Central memory CD8-positive, alpha-beta T cell (primary cell): ENCODE measurements at regions not wholly inside any gene's neighbourhood (a gene's known extent, or its start where the extent isn't known, plus 50 kb on each side); places are given as distances from the start of the nearest gene placed in this dataset.

ENCODE experiments used
- ATAC-seq: fragments of 150-1000 bp; cut with Tn5 transposase; replicated peaks from 2 replicates; pipeline ENCODE4 v1.10.0; 2022; ENCODE audit warnings: mild to moderate bottlenecking, moderate FRiP score, moderate number of reproducible peaks; ENCODE audit not compliant: poor library complexity, severe bottlenecking; ENCODE audit errors: extremely low read depth
- DNase-seq, 2 donors: peaks; one replicate each; pipeline ENCODE4 v3.0.0; 2021; ENCODE audit warnings: low spot score in 2 of 2
- H3K27ac Mint-ChIP-seq: one replicate; pipeline ENCODE4 v1.8.0; 2022; ENCODE audit warnings: low read depth, mild to moderate bottlenecking, moderate library complexity, mixed read lengths
- H3K27me3 Mint-ChIP-seq: one replicate; pipeline ENCODE4 v1.8.0; 2022; ENCODE audit warnings: mixed read lengths
- H3K36me3 Mint-ChIP-seq: one replicate; pipeline ENCODE4 v1.8.0; 2022; ENCODE audit warnings: mild to moderate bottlenecking, moderate library complexity, mixed read lengths; ENCODE audit not compliant: insufficient read depth
- H3K4me1 Mint-ChIP-seq: one replicate; pipeline ENCODE4 v1.8.0; 2022; ENCODE audit warnings: mixed read lengths
- H3K4me3 Mint-ChIP-seq: one replicate; pipeline ENCODE4 v1.8.0; 2022; ENCODE audit warnings: mild to moderate bottlenecking, moderate library complexity, mixed read lengths
- H3K9me3 Mint-ChIP-seq: one replicate; pipeline ENCODE4 v1.8.0; 2022; ENCODE audit warnings: mixed read lengths

DNA sequence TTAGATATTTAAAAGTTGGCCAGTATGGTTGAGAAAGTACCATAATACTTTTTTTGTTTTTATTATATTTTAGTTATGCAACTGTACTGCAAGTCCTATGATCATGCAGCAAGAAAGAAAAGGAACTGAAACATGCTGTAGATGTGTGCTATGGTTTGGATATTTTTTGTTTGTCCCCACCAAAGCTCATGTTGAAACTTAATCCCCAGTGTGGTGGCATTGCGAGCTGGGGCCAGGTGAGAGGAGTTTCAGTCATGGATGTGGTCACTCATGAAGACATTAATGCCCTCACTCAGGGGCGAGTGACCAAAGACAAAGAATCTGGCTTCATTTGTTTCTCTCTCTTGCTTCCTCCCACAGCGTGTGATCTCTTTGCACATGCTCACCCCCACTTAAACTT lies 393.9 kb downstream of the PAX1 start:
- no peak overlapping the region for H3K27ac Mint-ChIP-seq

GRCh38 chr20:22098511-22098910 lies 393.0 kb downstream of the PAX1 start:
- Mint-ChIP-seq H3K4me1 (no peaks in the 10 kb centered on the region), H3K4me3 (no peak overlapping the region), H3K9me3 (peaks cover 18% of the 10 kb centered on the region), H3K27me3 (no peaks in the 10 kb centered on the region), H3K27ac (no peak overlapping the region), H3K36me3 (no peaks in the 10 kb centered on the region)
- DNase-seq, result no peak
- ATAC-seq, result no peak

More for the DNA sequence above, 393.9 kb downstream of the PAX1 start:
- Mint-ChIP-seq H3K27me3 (no peaks in the 10 kb centered on the region), H3K4me1 (no peaks in the 10 kb centered on the region), H3K9me3 (peaks cover 18% of the 10 kb centered on the region), H3K36me3 (no peaks in the 10 kb centered on the region), H3K4me3 (no peak overlapping the region)
- no peak for ATAC-seq
- DNase-seq, result no peak

- Mint-ChIP-seq H3K4me3 (no peak overlapping the region), H3K9me3 (peaks cover 15% of the 10 kb centered on the region)
Measured at GRCh38 chr20:22093122-22093521, 387.7 kb downstream of the PAX1 start.

GRCh38 chr20:22088882-22089281 lies 383.4 kb downstream of the PAX1 start:
- no peak for DNase-seq
- ATAC-seq, result no peak
- no peaks in the 10 kb centered on the region for H3K36me3 Mint-ChIP-seq
- no peak overlapping the region for H3K4me3 Mint-ChIP-seq
- H3K27ac Mint-ChIP-seq, result no peak overlapping the region
- peaks cover 14% of the 10 kb centered on the region for H3K9me3 Mint-ChIP-seq
- no peaks in the 10 kb centered on the region for H3K27me3 Mint-ChIP-seq
- H3K4me1 Mint-ChIP-seq, result no peaks in the 10 kb centered on the region

More at GRCh38 chr20:22093122-22093521, 387.7 kb downstream of the PAX1 start:
- Mint-ChIP-seq H3K27ac (no peak overlapping the region), H3K27me3 (no peaks in the 10 kb centered on the region), H3K36me3 (no peaks in the 10 kb centered on the region), H3K4me1 (no peaks in the 10 kb centered on the region)
- ATAC-seq, result no peak
- no peak for DNase-seq

DNA sequence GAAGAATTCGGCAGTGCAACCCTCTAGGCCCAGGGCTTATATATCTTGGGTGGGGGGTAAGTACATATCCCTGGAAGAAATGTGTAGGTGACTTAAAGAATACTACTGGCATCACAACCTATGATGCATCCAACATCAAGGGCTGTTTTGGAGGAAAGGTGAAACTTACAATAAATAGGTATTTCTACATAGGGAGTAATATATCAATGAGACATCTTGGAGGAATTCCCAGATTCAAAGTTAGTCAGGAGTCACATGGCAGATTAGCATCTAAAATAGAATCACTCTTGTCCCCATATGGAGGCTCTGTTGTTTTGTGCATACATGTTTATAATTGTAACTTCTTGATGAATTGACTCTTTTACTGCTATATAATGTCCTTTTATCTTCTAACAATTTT lies 375.5 kb downstream of the PAX1 start:
- DNase-seq (no peak), ATAC-seq (no peak)
- H3K4me1 Mint-ChIP-seq, result no peaks in the 10 kb centered on the region
- H3K9me3 Mint-ChIP-seq, result peaks cover 6% of the 10 kb centered on the region
- H3K27me3 Mint-ChIP-seq, result no peaks in the 10 kb centered on the region
- H3K4me3 Mint-ChIP-seq, result no peak overlapping the region
- no peak overlapping the region for H3K27ac Mint-ChIP-seq
- peaks cover 3% of the 10 kb centered on the region for H3K36me3 Mint-ChIP-seq

DNA sequence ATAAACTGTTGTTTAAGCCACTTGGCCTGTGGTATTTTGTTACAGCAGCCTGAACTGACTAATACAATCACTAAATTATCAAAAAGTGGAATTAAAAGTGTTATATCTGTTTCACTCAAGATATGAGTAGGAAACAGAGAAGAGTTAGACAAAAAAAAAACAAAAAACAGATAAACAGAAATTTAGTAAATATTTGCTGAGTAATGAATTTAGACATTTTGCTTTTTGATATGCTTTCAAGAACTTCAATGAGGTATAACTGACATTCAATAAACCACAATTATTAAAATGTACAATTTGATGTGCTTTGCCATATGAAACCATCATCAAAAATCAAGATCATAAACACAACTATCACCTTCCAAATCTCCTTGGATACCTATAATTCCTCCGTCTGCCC lies 369.2 kb downstream of the PAX1 start:
- no peaks in the 10 kb centered on the region for H3K4me1 Mint-ChIP-seq
- DNase-seq (no peak), ATAC-seq (no peak)
- peaks cover 3% of the 10 kb centered on the region for H3K36me3 Mint-ChIP-seq
- H3K4me3 Mint-ChIP-seq, result no peak overlapping the region
- H3K9me3 Mint-ChIP-seq, result peaks cover 5% of the 10 kb centered on the region
- H3K27ac Mint-ChIP-seq, result no peak overlapping the region
- H3K27me3 Mint-ChIP-seq, result no peaks in the 10 kb centered on the region

GRCh38 chr20:22071841-22072240 lies 366.4 kb downstream of the PAX1 start:
- DNase-seq, result no peak
- H3K4me1 Mint-ChIP-seq, result no peaks in the 10 kb centered on the region
- no peaks in the 10 kb centered on the region for H3K27me3 Mint-ChIP-seq
- peaks cover 6% of the 10 kb centered on the region for H3K9me3 Mint-ChIP-seq
- no peaks in the 10 kb centered on the region for H3K36me3 Mint-ChIP-seq
- H3K27ac Mint-ChIP-seq, result no peak overlapping the region
- H3K4me3 Mint-ChIP-seq, result no peak overlapping the region
- no peak for ATAC-seq

- ATAC-seq (no peak), DNase-seq (no peak)
- no peaks in the 10 kb centered on the region for H3K4me1 Mint-ChIP-seq
- no peaks in the 10 kb centered on the region for H3K36me3 Mint-ChIP-seq
- H3K27me3 Mint-ChIP-seq, result no peaks in the 10 kb centered on the region
- H3K4me3 Mint-ChIP-seq, result no peak overlapping the region
- no peak overlapping the region for H3K27ac Mint-ChIP-seq
- peaks cover 13% of the 10 kb centered on the region for H3K9me3 Mint-ChIP-seq
Measured at GRCh38 chr20:22070610-22071058, 365.2 kb downstream of the PAX1 start.

GRCh38 chr20:22063753-22064152 lies 358.3 kb downstream of the PAX1 start:
- H3K36me3 Mint-ChIP-seq, result no peaks in the 10 kb centered on the region
- no peaks in the 10 kb centered on the region for H3K4me1 Mint-ChIP-seq
- H3K4me3 Mint-ChIP-seq, result no peak overlapping the region
- DNase-seq, result no peak
- no peaks in the 10 kb centered on the region for H3K27me3 Mint-ChIP-seq
- peaks cover 38% of the 10 kb centered on the region for H3K9me3 Mint-ChIP-seq
- no peak for ATAC-seq
- no peak overlapping the region for H3K27ac Mint-ChIP-seq

- DNase-seq (no peak), ATAC-seq (no peak)
- Mint-ChIP-seq H3K36me3 (no peaks in the 10 kb centered on the region), H3K27me3 (no peaks in the 10 kb centered on the region), H3K27ac (no peak overlapping the region), H3K9me3 (peaks cover 44% of the 10 kb centered on the region), H3K4me3 (no peak overlapping the region), H3K4me1 (no peaks in the 10 kb centered on the region)
Measured at GRCh38 chr20:22062874-22063273, 357.4 kb downstream of the PAX1 start.

GRCh38 chr20:22060610-22061009 lies 355.1 kb downstream of the PAX1 start:
- H3K27ac Mint-ChIP-seq, result no peak overlapping the region
- no peaks in the 10 kb centered on the region for H3K27me3 Mint-ChIP-seq
- H3K9me3 Mint-ChIP-seq, result peaks cover 41% of the 10 kb centered on the region
- H3K4me1 Mint-ChIP-seq, result no peaks in the 10 kb centered on the region
- ATAC-seq (no peak), DNase-seq (no peak)
- no peak overlapping the region for H3K4me3 Mint-ChIP-seq
- no peaks in the 10 kb centered on the region for H3K36me3 Mint-ChIP-seq

DNA sequence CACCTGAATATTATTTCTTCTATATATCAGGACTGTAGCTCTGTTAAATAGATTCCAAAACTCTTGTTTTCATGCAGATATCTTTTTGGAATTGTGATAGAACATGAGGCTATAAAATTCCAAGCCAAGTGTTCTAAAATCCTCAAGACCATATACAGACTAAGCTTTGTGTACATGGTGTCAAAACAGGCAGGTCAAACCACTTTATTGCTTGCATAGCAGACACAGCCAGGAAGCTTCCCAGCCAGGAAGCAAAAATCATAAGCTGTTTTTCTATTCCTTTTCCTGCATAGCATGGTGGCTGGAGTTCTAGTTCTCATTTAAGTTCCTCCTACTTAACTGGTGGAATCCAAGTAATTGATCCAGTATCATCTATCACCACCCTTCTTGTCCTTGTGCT lies 353.3 kb downstream of the PAX1 start:
- H3K4me1 Mint-ChIP-seq, result no peaks in the 10 kb centered on the region
- H3K36me3 Mint-ChIP-seq, result no peaks in the 10 kb centered on the region
- H3K27ac Mint-ChIP-seq, result no peak overlapping the region
- no peaks in the 10 kb centered on the region for H3K27me3 Mint-ChIP-seq
- H3K4me3 Mint-ChIP-seq, result no peak overlapping the region
- DNase-seq (no peak), ATAC-seq (no peak)
- peaks cover 26% of the 10 kb centered on the region for H3K9me3 Mint-ChIP-seq

DNA sequence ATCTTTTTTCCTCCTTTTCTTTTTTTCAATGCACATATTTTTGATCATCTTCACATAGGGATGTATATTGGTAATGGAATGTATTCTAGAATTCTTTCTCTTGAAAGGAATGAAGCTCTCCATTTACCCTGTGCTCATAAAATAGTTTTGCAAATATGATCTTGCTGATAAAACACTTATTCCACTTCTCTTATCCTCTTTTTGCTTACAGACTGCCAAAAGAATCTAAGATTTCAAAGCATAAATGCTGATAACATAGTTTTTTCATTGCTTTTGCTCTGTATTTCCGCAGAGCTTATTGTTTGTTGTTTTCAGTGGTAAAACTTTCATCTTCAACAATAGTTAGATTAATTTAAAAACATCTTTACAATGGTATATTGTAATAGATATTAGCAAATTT lies 350.5 kb downstream of the PAX1 start:
- Mint-ChIP-seq H3K27me3 (no peaks in the 10 kb centered on the region), H3K27ac (no peak overlapping the region), H3K9me3 (peaks cover 18% of the 10 kb centered on the region), H3K36me3 (no peaks in the 10 kb centered on the region), H3K4me3 (no peak overlapping the region), H3K4me1 (no peaks in the 10 kb centered on the region)
- DNase-seq, result no peak
- no peak for ATAC-seq
